Heart right ventricle (tissue), 16 donors: ENCODE measurements at regions not wholly inside any gene's neighbourhood (a gene's known extent, or its start where the extent isn't known, plus 50 kb on each side); places are given as distances from the start of the nearest gene placed in this dataset.

ENCODE experiments used
- ATAC-seq, 8 donors: fragments of 200-7000 bp; cut with Tn5 transposase; one replicate each; pipeline ENCODE4 v1.9.1; 2020; ENCODE audit warnings: mild to moderate bottlenecking in 8 of 8, moderate library complexity in 8 of 8, moderate number of reproducible peaks in 1 of 8
- DNase-seq, 2 donors: peaks; one replicate each; pipeline ENCODE4 v3.0.0-alpha.2; 2020
- H3K27ac ChIP-seq, 10 donors: fragments of 200-600 bp; sonication (generic) in 2 of 10; one replicate each; pipeline versions ENCODE4 v1.5.0 to v1.8.0; 2020 to 2022; ENCODE audit warnings: mild to moderate bottlenecking in 3 of 10
- H3K27me3 ChIP-seq, 7 donors: fragments of 200-600 bp; one replicate each; pipeline ENCODE4 v1.8.0; 2021 to 2022; ENCODE audit warnings: mild to moderate bottlenecking in 2 of 7
- H3K36me3 ChIP-seq, 9 donors: fragments of 200-600 bp; sonication (generic) in 1 of 9; one replicate each; pipeline versions ENCODE4 v1.5.0 to v1.8.0; 2020 to 2022; ENCODE audit warnings: mild to moderate bottlenecking in 2 of 9
- H3K4me1 ChIP-seq, 9 donors: fragments of 200-600 bp; sonication (generic) in 1 of 9; one replicate each; pipeline versions ENCODE4 v1.5.0 to v1.8.0; 2020 to 2022; ENCODE audit warnings: mild to moderate bottlenecking in 4 of 9
- H3K4me3 ChIP-seq, 10 donors: fragments of 200-600 bp; sonication (generic) in 2 of 10; one replicate each; pipeline versions ENCODE4 v1.5.0 to v1.8.0; 2020 to 2022; ENCODE audit warnings: mild to moderate bottlenecking in 7 of 10, moderate library complexity in 2 of 10
- H3K9me3 ChIP-seq, 11 donors: fragments of 200-600 bp in 10 of 11; sonication (generic) in 2 of 11; one replicate each; pipeline versions ENCODE4 v1.5.0 to v1.8.0; 2013 to 2022; ENCODE audit warnings: mild to moderate bottlenecking in 2 of 11, control low read depth in 1 of 11, moderate library complexity in 1 of 11
- WGBS, 2 donors: extraction: QIAGEN DNeasy Blood & Tissue Kit; methylation state at CpG; one replicate each; pipeline ENCODE4 v1.1.7; 2013; ENCODE audit warnings: inconsistent platforms in 1 of 2; 5-methylcytosine and 5-hydroxymethylcytosine counted together
- intact Hi-C, 10 donors: fragments of 100-400 bp; cut with DNase I; formaldehyde crosslinking; loops; one replicate each; pipeline versions ENCODE4 v1.11.1 to v1.14.2; 2022
- TF ChIP-seq, protein P1 (sequence below), 9 donors: fragments of 200-600 bp; sonication (generic) in 2 of 9; IDR thresholded peaks; one replicate each; pipeline versions ENCODE4 v1.5.0 to v1.8.0; 2021 to 2022; ENCODE audit warnings: antibody characterized with exemption in 9 of 9, mild to moderate bottlenecking in 5 of 9, moderate library complexity in 1 of 9
- donor health status: Arrhythmogenic right ventricular cardiomyopathy.
- donor health status: ischemic (EF 13 %, LVEDD 7.1; RV severe dilation, severe dysfunction).
- donor health status: healthy with polysubstance abuse.
- donor health status: DM: no; HTN: yes; CAD: no.
- donor health status: DM: no; HTN: no; CAD: no.
- donor health status: ischemic (EF 25% LVEDD 6.9; RV normal size, moderate dysfunction).
- donor health status: ischemic (EF 25% LVEDD 5.7; RV mildly dilated, moderate dysfunction).
- donor health status: healthy.
- donor health status: DM: yes; HTN: yes; CAD: no.
- donor health status: Ischemic cardiomyopathy.
- donor health status: ischemic (EF 35%, LVEDD 5.7; RV mildly dilated, moderate dysfunction).
- donor health status: nonischemic (EF 11% LVEDD 7.7; RV severe dilation, severe dysfunction).
- donor health status: DM: yes; HTN: yes; CAD: no.
- donor health status: PGD.
- donor health status: ischemic (EF 29% LVEDD 5.4; RV normal size, mild dysfunction).
- donor health status: nonischemic (EF 23%, LVEDD 6.1; RV moderate dilation, normal function).

DNA sequence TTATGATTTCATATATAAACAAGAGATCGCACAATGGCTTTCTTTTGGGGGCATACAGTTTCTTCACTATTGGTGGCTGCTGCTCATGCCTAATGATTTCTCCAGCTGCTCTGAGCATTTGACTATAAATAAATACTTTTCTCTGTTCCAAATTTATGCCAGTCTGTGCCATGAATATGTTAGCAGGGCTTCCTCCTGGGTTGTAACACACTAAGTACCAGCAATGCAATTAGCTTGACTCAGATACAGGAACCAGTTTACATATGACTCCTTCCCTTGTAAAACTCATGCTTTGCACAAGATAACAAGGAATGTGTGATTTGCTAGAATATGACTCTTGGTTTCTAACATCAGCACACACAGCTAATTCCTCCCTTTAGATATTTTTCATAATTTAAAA, 1629.7 kb downstream of the NCAM2 start:
- no peaks in the 10 kb centered on the region for H3K27me3 ChIP-seq

DNA sequence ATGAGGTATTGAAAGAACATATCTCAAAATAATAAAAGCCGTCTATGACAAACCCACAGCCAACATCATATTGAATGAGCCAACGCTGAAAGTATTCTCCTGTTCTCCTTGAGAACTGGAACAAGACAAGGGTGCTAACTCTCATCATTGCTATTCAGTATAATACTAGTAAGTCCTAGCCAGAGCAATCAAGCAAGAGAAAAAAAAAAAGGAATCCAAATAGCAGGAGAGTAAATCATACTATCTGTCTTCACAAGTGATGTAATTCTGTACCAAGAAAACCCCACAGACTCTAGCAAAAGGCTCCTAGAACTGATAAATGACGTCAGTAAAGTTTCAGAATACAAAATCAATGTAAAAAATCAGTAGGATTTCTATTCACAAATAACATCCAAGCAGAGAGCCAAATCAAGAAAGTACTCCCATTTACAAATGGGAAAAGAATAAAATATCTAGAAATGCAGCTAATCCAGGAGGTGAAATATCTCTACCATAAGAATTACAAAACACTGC, 1632.8 kb downstream of the NCAM2 start:
- DNase-seq: no peak

More for the DNA sequence above, 1629.7 kb downstream of the NCAM2 start:
- DNase-seq (no peak), ATAC-seq (no peak)
- Histone ChIP-seq H3K27ac (no peak overlapping the region), H3K9me3 (peaks cover 0 to 16% (median 0%) of the 10 kb centered on the region in 11 donors), H3K4me3 (no peak overlapping the region), H3K4me1 (no peaks in the 10 kb centered on the region), H3K36me3 (no peaks in the 10 kb centered on the region)
- 89 to 91% methylated on average over 1 of the region's 1 CpG for WGBS, 2 donors
- TF ChIP-seq, protein P1, sequence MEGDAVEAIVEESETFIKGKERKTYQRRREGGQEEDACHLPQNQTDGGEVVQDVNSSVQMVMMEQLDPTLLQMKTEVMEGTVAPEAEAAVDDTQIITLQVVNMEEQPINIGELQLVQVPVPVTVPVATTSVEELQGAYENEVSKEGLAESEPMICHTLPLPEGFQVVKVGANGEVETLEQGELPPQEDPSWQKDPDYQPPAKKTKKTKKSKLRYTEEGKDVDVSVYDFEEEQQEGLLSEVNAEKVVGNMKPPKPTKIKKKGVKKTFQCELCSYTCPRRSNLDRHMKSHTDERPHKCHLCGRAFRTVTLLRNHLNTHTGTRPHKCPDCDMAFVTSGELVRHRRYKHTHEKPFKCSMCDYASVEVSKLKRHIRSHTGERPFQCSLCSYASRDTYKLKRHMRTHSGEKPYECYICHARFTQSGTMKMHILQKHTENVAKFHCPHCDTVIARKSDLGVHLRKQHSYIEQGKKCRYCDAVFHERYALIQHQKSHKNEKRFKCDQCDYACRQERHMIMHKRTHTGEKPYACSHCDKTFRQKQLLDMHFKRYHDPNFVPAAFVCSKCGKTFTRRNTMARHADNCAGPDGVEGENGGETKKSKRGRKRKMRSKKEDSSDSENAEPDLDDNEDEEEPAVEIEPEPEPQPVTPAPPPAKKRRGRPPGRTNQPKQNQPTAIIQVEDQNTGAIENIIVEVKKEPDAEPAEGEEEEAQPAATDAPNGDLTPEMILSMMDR (IDR thresholded peaks at IDR 0.05): no peak
- intact Hi-C loops: no loop called here

DNA sequence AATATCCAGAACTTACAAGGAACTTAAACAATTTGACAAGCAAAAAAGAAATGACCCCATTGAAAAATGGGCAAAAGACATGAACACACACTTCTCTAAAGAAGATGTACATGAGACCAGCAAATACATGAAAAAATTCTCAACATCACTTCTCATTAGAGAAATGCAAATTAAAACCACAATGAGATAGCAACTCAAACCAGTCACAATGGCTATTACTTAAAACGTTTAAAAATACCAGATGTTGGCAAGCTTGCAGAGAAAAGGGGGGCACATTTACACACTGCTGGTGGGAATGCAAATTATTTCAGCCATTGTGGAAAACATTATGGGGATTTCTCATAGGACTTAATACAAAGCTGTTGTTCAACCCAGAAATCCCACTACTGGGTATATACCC, 1634.0 kb downstream of the NCAM2 start:
- DNase-seq (no peak), ATAC-seq (no peak)
- Histone ChIP-seq H3K36me3 (no peaks in the 10 kb centered on the region), H3K4me1 (no peaks in the 10 kb centered on the region), H3K27ac (no peak overlapping the region), H3K27me3 (no peaks in the 10 kb centered on the region), H3K4me3 (no peak overlapping the region), H3K9me3 (peaks cover 0 to 6% (median 0%) of the 10 kb centered on the region in 11 donors)
- TF ChIP-seq, protein P1 (IDR thresholded peaks at IDR 0.05): no peak
- intact Hi-C loops: no loop called here
- WGBS, 2 donors: 40 to 50% methylated on average over 1 of the region's 1 CpG

More for the DNA sequence above, 1632.8 kb downstream of the NCAM2 start:
- intact Hi-C loops: no loop called here
- Histone ChIP-seq H3K4me1 (no peaks in the 10 kb centered on the region), H3K4me3 (no peak overlapping the region), H3K27me3 (no peaks in the 10 kb centered on the region), H3K9me3 (peaks cover 0 to 8% (median 0%) of the 10 kb centered on the region in 11 donors), H3K27ac (no peak overlapping the region), H3K36me3 (no peaks in the 10 kb centered on the region)
- TF ChIP-seq, protein P1 (IDR thresholded peaks at IDR 0.05): no peak
- WGBS, 2 donors: 77 to 80% methylated on average over 3 of the region's 3 CpGs
- ATAC-seq: no peak

DNA sequence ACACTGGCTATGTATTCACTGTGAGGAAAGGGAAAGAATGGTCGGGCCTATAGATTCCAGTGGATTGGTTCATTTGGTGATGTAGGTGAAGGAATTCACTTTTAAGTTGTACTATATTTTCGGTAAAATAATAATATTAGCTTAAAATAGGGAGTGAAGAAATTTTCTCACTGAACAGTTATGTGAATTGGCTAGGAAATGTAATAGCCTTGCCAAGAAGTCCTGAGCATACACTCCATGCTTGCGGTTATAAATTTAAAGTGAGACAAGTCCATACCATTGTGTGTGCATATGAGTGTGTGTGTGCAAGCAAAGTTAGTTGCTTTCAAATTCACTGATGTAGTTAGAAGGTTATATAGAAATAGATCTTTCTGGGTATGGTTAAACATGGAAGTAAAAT, 1651.0 kb downstream of the NCAM2 start:
- H3K9me3 ChIP-seq: no peaks in the 10 kb centered on the region
- no peak overlapping the region for H3K27ac ChIP-seq
- H3K4me3 ChIP-seq: no peak overlapping the region
- no peaks in the 10 kb centered on the region for H3K27me3 ChIP-seq
- no peaks in the 10 kb centered on the region for H3K4me1 ChIP-seq
- no peak for DNase-seq
- no peak for ATAC-seq
- TF ChIP-seq, protein P1 (IDR thresholded peaks at IDR 0.05): no peak
- 66 to 74% methylated on average over 3 of the region's 3 CpGs for WGBS, 2 donors
- intact Hi-C loops: no loop called here
- H3K36me3 ChIP-seq: no peaks in the 10 kb centered on the region
